Choroid plexus epithelial cell (primary cell): ENCODE measurements at regions not wholly inside any gene's neighbourhood (a gene's known extent, or its start where the extent isn't known, plus 50 kb on each side); places are given as distances from the start of the nearest gene placed in this dataset.

ENCODE experiments used
- DNase-seq: peaks from one replicate; pipeline ENCODE4 v3.0.0-alpha.2; 2010; ENCODE audit warnings: low read depth
- H3K4me3 ChIP-seq: 2 replicates; pipeline ENCODE4 v1.5.1; 2011; ENCODE audit warnings: low read depth, mild to moderate bottlenecking, control low read depth, low read length, moderate library complexity
- TF ChIP-seq, protein P1 (sequence below): conservative IDR thresholded peaks from 2 replicates; pipeline ENCODE4 v1.5.1; 2011; ENCODE audit warnings: low read depth, mild to moderate bottlenecking, control low read depth, inconsistent platforms, low read length, moderate library complexity

GRCh38 chr11:27234961-27235360 is 128.1 kb downstream of the CCDC34 start:
- H3K4me3 ChIP-seq = no peak overlapping the region
- DNase-seq = no peak
- TF ChIP-seq, protein P1, sequence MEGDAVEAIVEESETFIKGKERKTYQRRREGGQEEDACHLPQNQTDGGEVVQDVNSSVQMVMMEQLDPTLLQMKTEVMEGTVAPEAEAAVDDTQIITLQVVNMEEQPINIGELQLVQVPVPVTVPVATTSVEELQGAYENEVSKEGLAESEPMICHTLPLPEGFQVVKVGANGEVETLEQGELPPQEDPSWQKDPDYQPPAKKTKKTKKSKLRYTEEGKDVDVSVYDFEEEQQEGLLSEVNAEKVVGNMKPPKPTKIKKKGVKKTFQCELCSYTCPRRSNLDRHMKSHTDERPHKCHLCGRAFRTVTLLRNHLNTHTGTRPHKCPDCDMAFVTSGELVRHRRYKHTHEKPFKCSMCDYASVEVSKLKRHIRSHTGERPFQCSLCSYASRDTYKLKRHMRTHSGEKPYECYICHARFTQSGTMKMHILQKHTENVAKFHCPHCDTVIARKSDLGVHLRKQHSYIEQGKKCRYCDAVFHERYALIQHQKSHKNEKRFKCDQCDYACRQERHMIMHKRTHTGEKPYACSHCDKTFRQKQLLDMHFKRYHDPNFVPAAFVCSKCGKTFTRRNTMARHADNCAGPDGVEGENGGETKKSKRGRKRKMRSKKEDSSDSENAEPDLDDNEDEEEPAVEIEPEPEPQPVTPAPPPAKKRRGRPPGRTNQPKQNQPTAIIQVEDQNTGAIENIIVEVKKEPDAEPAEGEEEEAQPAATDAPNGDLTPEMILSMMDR = no peak

DNA sequence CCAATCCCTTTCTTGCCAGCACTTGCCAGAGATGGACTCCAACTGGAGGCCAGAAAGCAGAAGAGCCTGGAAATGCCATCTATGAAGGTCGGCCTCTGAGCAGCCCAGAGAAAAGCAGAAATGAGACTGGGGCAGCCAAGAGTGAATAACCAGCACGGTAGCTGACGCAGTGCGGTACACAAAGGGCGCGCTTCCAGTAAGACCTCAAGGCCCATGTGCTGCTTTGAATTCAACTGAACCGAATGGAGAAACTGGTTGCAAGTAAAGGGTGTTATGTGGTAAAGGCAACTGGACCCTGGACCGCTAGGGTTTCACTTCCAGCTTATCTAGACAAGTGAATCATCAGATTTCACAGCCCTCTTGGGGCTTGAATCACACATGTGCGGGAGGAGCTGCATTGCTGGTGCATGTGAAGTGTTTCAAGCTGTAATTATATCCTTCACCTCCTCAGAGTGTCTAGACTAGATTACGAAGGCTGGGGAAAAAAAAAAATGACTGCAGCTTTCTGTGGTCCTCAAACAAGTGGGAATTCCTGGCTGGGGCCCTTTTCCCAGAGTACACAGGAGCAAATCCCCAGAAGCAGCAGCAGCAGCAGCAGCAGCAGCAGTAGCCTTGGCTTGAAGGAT is 128.9 kb downstream of the CCDC34 start:
- TF ChIP-seq, protein P1 = peak; percentile 30
- peak; percentile 95 for DNase-seq
- no peak overlapping the region for H3K4me3 ChIP-seq

- DNase-seq = no peak
- TF ChIP-seq, protein P1 = no peak
- no peak overlapping the region for H3K4me3 ChIP-seq
These were observed 129.4 kb downstream of the CCDC34 start for GRCh38 chr11:27233654-27234042.

- TF ChIP-seq, protein P1 = no peak
- no peak overlapping the region for H3K4me3 ChIP-seq
- DNase-seq = no peak
These were observed 131.5 kb downstream of the CCDC34 start for GRCh38 chr11:27231530-27231929.

DNA sequence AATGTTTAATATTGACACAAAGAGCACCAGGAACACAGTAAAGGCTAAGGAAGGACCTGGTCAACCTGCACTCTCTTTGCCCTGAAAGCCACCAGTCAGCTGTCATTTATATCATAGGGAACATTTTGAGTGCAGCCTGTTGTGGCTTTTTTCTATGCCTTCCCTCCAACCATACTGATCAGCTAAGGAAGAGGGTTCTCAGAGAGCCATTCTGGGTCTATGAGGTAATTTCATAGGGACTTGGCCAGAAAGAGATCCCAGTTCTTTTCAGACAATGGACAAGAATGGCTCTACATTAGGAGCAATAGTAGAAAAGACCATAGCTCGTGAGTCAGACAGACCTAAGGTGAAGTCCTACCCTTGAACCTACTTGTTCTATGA is 132.8 kb downstream of the CCDC34 start:
- TF ChIP-seq, protein P1 = no peak
- no peak for DNase-seq
- H3K4me3 ChIP-seq = no peak overlapping the region

DNA sequence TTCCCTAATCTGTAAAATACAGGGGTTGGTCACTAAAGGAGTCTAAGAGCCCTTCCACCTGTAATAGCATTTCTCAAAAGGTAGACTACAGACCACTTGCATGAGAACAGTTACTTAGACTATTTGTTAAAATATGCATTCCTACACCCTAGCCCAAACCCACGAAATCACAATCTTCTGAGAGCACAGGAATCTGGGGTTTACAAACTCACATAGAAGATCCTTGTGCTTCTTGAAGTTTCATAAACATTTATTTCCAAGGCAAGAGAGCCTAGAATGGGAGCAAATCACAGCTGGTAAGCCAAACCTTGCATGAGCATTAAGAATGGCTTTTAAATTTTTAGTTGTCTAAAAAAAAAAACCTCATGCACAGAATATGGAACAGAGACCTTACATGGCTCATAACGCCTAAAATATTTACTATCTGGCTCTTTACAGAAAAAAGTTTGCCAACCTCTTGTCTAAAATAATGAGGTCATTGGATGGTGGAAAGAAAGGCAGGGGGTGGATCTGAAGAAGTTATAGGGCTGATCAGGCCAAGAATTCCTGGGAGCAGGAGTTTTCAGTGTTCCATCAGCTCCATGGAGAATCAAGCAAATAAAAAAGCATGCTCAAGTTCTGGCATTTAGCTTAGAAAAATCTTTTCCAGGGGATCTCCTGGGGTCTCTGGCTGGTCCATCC is 133.4 kb downstream of the CCDC34 start:
- no peak for DNase-seq
- TF ChIP-seq, protein P1 = no peak

GRCh38 chr11:27228906-27229290 is 134.1 kb downstream of the CCDC34 start:
- TF ChIP-seq, protein P1 = no peak
- H3K4me3 ChIP-seq = no peak overlapping the region
- no peak for DNase-seq

More for the DNA sequence above, 133.4 kb downstream of the CCDC34 start:
- no peak overlapping the region for H3K4me3 ChIP-seq
